Fibroblast of gingiva (primary cell): ENCODE measurements at regions not wholly inside any gene's neighbourhood (a gene's known extent, or its start where the extent isn't known, plus 50 kb on each side); places are given as distances from the start of the nearest gene placed in this dataset.
A peak's percentile ranks its signal among the peaks of the same experiment; 100 is the strongest.

Experiments used
- DNase-seq: peaks from one replicate; pipeline ENCODE4 v3.0.0-alpha.2; 2011; ENCODE audit warnings: low read depth

DNA sequence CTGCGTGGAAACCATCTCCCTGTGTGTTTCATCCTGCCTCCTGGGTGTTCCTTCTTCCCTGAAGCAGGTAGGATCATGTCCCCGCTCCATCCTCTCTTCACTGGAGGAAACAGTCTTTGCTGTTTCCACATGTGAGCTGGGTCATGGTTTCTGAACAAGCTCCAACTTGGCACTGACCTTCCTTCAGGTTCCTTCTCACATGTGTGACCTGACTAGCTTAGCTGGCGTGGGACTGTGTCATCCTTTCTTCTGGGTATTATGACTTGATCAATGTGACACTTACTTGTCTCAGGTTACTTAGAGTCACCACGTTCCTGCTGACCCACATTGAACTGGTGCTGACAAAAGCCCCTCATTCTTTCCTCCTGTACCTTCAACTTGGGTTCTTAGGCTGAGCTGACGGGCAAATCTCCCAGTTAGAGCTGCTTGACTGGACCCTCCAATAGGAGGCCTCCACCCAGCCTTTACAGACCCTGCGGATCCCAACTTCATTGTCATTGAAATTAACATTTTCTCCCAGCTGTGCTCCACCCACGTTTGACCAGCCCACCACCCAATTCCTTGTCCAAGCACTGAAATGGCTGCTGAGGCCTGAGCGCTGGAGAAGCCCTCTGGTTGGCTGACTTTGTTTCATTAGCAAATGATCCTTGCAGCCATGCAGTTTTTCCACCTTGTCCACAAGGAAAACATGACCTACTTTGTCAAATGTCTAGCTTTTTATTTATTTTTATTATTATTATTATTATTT, 128.1 kb downstream of the DDX1 start:
- DNase-seq = no peak

DNA sequence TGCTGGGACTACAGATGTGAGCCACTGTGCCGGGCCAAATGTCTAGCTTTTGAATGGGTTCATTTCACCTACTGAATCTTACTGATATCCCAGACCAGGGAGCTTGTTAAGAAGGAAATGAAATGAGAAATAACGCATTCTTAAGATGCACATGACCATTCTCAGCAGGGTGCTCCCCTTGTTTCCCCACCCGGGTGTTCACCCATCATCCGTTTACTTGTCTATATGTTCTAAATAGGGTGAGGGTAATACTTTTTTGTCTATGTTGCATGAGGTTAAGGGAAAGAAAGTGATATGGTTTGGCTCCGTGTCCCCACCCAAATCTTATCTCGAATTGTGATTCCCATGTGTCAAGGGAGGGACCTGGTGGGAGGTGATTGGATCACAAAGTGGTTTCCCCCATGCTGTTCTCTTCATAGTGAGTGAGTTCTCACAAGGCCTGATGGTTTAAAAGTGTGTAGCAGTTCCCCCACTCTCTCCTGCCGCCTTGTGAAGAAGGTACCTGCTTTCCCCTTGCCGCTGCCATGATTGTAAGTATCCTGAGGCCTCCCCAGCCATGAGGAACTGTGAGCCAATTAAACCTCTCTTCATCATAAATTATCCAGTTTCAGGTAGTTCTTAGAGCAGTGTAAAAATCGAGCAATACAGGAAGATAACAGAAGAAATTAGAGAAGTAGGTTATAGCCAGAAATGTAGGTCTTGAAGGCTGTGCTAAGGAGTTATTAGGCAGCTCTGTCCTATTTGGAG, 129.1 kb downstream of the DDX1 start:
- DNase-seq = no peak

DNA sequence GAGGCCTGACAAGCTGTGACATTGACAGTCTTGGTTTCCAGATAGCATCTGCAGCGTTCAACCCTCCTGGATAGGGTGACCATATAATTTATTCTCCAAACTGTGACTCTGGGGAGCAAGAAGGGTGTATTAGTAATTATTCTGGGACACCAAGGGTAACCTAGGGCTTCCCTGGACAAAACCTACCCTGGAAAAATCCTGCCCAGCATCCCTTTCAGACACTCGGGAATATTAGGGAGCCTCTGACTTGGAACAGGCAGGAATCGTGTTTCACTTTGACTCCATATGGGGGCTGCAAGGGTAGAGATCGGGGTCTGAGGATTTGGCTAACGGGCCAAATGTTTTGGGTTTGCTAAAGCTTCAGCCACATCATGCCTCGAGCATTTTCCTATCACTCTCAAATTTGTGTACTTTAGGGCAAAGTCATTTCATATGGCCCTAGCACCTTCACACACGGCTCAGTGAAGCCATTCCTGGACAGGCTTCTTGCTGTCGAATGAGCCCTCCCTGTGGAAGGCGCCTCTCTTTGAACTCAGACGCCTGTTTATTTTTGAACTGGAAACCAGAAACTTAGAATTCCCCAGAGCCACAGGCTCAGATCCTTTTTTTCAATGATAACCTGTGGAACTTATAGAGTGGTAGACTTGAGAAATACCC, 129.9 kb downstream of the DDX1 start:
- no peak for DNase-seq

- no peak for DNase-seq
These were observed 131.3 kb downstream of the DDX1 start for GRCh38 chr2:15722980-15723379.

- no peak for DNase-seq
These were observed 132.6 kb downstream of the DDX1 start for GRCh38 chr2:15724235-15724634.

- DNase-seq = no peak
These were observed 133.6 kb downstream of the DDX1 start for GRCh38 chr2:15725101-15725781.

DNA sequence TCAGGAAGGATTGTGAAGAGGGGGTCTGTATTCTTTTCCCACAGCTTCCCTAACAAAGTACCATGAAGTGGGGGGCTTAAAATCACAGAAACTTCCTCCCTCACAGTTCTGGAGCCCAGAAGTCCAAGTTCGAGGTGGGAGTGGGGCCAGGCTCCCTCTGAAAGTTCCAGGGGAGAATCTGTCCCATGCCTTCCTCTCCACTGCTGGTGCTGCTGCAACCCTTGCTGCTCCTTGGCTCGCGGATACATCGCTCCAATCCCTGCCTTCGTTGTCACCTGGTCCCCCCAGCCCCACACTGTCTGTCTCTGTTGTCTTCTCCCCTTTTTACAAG, 134.1 kb downstream of the DDX1 start:
- DNase-seq = no peak

DNA sequence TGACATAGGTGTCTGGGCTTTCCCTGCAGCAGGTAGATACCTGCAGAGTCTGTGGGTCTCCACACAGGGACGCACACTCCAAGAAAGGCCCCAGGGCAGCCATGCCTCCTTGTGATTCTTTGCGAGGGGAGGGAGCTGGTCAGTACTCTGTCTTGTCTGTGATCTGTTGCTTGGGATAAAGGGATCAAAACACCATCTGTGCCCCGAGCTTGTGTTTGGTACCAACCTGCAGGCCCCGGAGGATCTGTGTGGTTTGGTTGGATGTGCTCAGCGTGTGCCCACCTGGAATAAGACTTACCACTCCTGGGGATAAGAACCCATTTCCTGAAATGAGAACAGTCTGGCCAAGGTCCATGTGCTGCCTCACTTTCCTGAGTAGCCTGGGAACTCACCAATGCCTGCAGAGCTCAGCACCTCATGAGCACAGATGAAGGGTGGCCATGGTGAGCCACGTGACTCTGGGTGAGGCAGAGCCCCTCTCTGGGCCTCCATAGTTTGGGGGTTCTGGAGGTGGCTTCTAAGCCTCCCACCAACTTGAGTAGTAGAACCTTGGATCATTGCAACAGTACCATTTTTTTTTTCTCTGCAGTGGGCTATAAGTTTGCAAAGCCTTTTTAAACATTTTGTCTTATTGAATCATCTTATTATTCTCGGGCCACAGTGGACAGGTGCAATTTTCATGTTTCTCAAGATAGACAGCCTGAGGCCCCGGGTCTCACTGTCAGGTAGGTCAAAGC, 134.8 kb downstream of the DDX1 start:
- DNase-seq = no peak

GRCh38 chr2:15727396-15728244, 136.0 kb downstream of the DDX1 start:
- DNase-seq = no peak

GRCh38 chr2:15728245-15728938, 136.7 kb downstream of the DDX1 start:
- no peak for DNase-seq

- no peak for DNase-seq
These were observed 137.3 kb downstream of the DDX1 start for GRCh38 chr2:15729001-15729400.

DNA sequence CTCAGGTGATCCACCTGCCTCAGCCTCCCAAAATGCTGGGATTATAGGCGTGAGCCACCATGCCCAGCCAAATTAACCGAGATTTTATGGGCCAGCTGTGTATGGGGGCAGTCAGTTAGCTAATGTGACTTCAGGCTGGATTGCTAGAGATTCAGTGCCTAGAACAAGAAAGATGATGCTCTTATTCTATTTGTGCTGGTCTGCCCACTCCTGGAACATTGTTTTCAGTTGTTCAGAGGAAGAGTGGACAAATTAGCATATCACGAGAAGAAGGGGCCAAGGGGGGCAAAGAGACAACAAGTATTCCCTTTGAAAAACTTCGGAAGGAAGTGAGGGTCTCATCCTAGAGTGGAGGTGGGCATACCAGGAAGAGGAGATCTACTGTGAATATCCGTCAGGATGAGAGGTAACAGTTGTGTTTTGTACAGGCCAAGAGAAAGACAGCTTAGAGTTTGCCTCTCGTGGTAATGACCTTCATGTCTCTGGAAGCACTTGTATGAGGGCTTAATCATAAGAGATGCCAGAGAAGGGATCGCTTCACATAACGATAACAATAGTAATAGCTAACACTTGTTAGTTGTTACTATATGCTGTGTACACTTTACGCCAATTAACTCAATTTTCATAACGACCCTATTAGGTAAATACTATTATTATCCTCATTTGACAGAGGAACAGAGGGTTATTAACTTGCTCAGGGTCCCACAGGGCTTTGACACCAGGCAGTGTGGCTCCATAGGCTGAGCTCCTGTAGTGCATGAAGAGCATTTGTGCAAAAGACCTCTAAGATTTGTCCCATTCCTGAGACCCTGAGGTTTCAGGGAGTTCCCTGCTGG, 138.3 kb downstream of the DDX1 start:
- no peak for DNase-seq

GRCh38 chr2:15730545-15731212, 139.0 kb downstream of the DDX1 start:
- peak; percentile 91 for DNase-seq

- DNase-seq = no peak
These were observed 139.7 kb downstream of the DDX1 start for GRCh38 chr2:15731213-15731888.

GRCh38 chr2:15731889-15732271, 140.2 kb downstream of the DDX1 start:
- DNase-seq = no peak

GRCh38 chr2:15732341-15733077, 140.8 kb downstream of the DDX1 start:
- DNase-seq = no peak

DNA sequence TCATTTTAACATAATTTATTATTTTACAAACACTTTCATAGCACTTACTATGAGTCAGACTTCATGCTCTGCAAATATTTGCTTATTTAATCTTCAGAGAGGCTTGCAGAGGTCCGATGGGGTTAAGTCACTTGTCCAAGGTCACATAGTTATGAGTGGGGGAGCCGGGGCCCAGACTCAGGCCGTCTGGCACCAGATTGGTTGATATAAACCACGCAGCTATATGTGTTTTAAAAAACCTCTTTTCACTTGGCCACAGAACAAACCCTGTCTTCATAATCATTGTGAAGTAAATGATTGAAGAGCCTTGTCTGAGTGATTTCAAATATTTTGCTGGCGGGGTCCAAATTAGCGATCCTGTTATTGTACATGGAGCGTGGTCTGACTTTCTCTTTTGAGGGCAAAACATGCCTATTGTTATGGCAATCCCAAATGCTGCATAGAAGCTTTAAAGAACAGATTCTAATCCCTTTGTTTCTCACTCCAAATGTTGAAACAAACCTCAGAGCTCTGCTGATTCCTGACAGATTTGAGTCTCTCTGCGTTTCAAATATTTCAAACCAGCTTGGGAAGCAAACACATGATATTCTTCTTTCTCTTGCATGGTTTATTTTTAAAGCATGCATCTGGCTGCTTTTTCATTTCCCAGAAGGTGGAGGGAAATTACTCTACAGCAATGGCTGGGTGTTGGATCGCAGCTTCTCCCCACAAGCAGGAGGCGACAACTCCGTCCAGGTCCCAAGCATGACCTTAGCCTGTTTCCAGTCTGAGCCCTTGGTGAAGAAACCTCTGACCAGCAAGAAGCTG, 142.4 kb downstream of the DDX1 start:
- DNase-seq = no peak
